Left lung (tissue), 4 donors: ENCODE measurements at regions not wholly inside any gene's neighbourhood (a gene's known extent, or its start where the extent isn't known, plus 50 kb on each side); places are given as distances from the start of the nearest gene placed in this dataset.

Experiments used
- ATAC-seq: fragments of 200-7000 bp; cut with Tn5 transposase; one replicate; pipeline ENCODE4 v1.9.1; 2020; ENCODE audit warnings: moderate library complexity
- DNase-seq, 4 donors: peaks; one replicate each; pipeline ENCODE4 v3.0.0-alpha.2; 2013 to 2020
- H3K27ac ChIP-seq, 2 donors: fragments of 200-600 bp; sonication (generic) in 1 of 2; one replicate each; pipeline versions ENCODE4 v1.5.0 to v1.8.0; 2020 to 2021
- H3K27me3 ChIP-seq, 2 donors: fragments of 200-600 bp; sonication (generic) in 1 of 2; one replicate each; pipeline versions ENCODE4 v1.5.0 to v1.8.0; 2020 to 2021
- H3K36me3 ChIP-seq, 2 donors: fragments of 200-600 bp; sonication (generic) in 1 of 2; one replicate each; pipeline versions ENCODE4 v1.5.0 to v1.8.0; 2020 to 2021
- H3K4me1 ChIP-seq, 2 donors: fragments of 200-600 bp; one replicate each; pipeline ENCODE4 v1.8.0; 2021
- H3K4me3 ChIP-seq, 2 donors: fragments of 200-600 bp; sonication (generic) in 1 of 2; one replicate each; pipeline versions ENCODE4 v1.5.0 to v1.8.0; 2020 to 2021; ENCODE audit warnings: mild to moderate bottlenecking in 1 of 2
- H3K9me3 ChIP-seq, 2 donors: fragments of 200-600 bp; sonication (generic) in 1 of 2; one replicate each; pipeline versions ENCODE4 v1.5.0 to v1.8.0; 2020 to 2021
- CTCF ChIP-seq, 2 donors: fragments of 200-600 bp; sonication (generic) in 1 of 2; IDR thresholded peaks; one replicate each; pipeline versions ENCODE4 v1.5.0 to v1.8.0; 2021; ENCODE audit warnings: antibody characterized with exemption in 2 of 2
- intact Hi-C, 2 donors: fragments of 100-400 bp; cut with DNase I; formaldehyde crosslinking; loops; one replicate each; pipeline versions ENCODE4 v1.11.2 to v1.14.2; 2022
- donor health status: DM: no; HTN: yes; CAD: no.
- donor health status: DM: no; HTN: no; CAD: no.

- DNase-seq (no peak), ATAC-seq (no peak)
- H3K36me3 ChIP-seq: no peaks in the 10 kb centered on the region
- no peak for TF ChIP-seq CTCF (IDR thresholded peaks at IDR 0.05)
- no peaks in the 10 kb centered on the region for H3K9me3 ChIP-seq
- intact Hi-C loops: no loop called here
- H3K4me1 ChIP-seq: peaks cover 0 to 2% of the 10 kb centered on the region in 2 donors
- no peak overlapping the region for H3K27ac ChIP-seq
- H3K4me3 ChIP-seq: no peak overlapping the region
- H3K27me3 ChIP-seq: no peaks in the 10 kb centered on the region
Measured at GRCh38 chr2:41972179-41972578, 75.6 kb upstream of the PKDCC start.

- H3K9me3 ChIP-seq: no peaks in the 10 kb centered on the region
- no peaks in the 10 kb centered on the region for H3K4me1 ChIP-seq
- no peaks in the 10 kb centered on the region for H3K36me3 ChIP-seq
- DNase-seq (no peak), ATAC-seq (no peak)
- no peak overlapping the region for H3K27ac ChIP-seq
- TF ChIP-seq CTCF (IDR thresholded peaks at IDR 0.05): no peak
- intact Hi-C loops: no loop called here
- no peak overlapping the region for H3K4me3 ChIP-seq
- H3K27me3 ChIP-seq: no peaks in the 10 kb centered on the region
Measured at GRCh38 chr2:41972819-41973218, 75.0 kb upstream of the PKDCC start.

- Histone ChIP-seq H3K36me3 (no peaks in the 10 kb centered on the region), H3K4me3 (no peak overlapping the region), H3K27me3 (no peaks in the 10 kb centered on the region), H3K4me1 (no peaks in the 10 kb centered on the region), H3K27ac (no peak overlapping the region), H3K9me3 (no peaks in the 10 kb centered on the region)
- ATAC-seq: no peak
- intact Hi-C loops: no loop called here
- TF ChIP-seq CTCF (IDR thresholded peaks at IDR 0.05): no peak
- DNase-seq: no peak
Measured at GRCh38 chr2:41973871-41974270, 74.0 kb upstream of the PKDCC start.

- Histone ChIP-seq H3K4me3 (no peak overlapping the region), H3K27ac (no peak overlapping the region), H3K9me3 (no peaks in the 10 kb centered on the region), H3K4me1 (no peaks in the 10 kb centered on the region), H3K27me3 (no peaks in the 10 kb centered on the region), H3K36me3 (no peaks in the 10 kb centered on the region)
- no peak for TF ChIP-seq CTCF (IDR thresholded peaks at IDR 0.05)
- intact Hi-C loops: no loop called here
- ATAC-seq (no peak), DNase-seq (no peak)
Measured at GRCh38 chr2:41981417-41981816, 66.4 kb upstream of the PKDCC start.

GRCh38 chr2:41985573-41986095 is 62.2 kb upstream of the PKDCC start:
- Histone ChIP-seq H3K4me1 (no peaks in the 10 kb centered on the region), H3K27me3 (no peaks in the 10 kb centered on the region), H3K4me3 (no peak overlapping the region), H3K9me3 (no peaks in the 10 kb centered on the region), H3K36me3 (no peaks in the 10 kb centered on the region), H3K27ac (no peak overlapping the region)
- no peak for TF ChIP-seq CTCF (IDR thresholded peaks at IDR 0.05)
- DNase-seq (no peak), ATAC-seq (no peak)
- intact Hi-C loops: no loop called here
